ENCODE measurements at regions not wholly inside any gene's neighbourhood (a gene's known extent, or its start where the extent isn't known, plus 50 kb on each side); places are given as distances from the start of the nearest gene placed in this dataset.

GRCh38 chr17:71430281-71430680, 690.5 kb upstream of the SOX9 start:
- Histone ChIP-seq H3K9ac (ENCODE audit: low read length) (no peak overlapping the region), H3K27me3 (ENCODE audit: control insufficient read depth, insufficient read depth, low read length) (no peaks in the 10 kb centered on the region), H3K4me1 (ENCODE audit: control insufficient read depth, insufficient read depth, low read length) (no peaks in the 10 kb centered on the region), H3K27ac (ENCODE audit: low read depth, low read length) (no peak overlapping the region), H3K36me3 (ENCODE audit: control insufficient read depth, insufficient read depth, low read length) (no peaks in the 10 kb centered on the region), H3K4me3 (ENCODE audit: low read length) (no peak overlapping the region)

- Histone ChIP-seq H3K36me3 (ENCODE audit: control insufficient read depth, insufficient read depth, low read length) (no peaks in the 10 kb centered on the region), H3K27me3 (ENCODE audit: control insufficient read depth, insufficient read depth, low read length) (no peaks in the 10 kb centered on the region), H3K27ac (ENCODE audit: low read depth, low read length) (no peak overlapping the region), H3K4me1 (ENCODE audit: control insufficient read depth, insufficient read depth, low read length) (no peaks in the 10 kb centered on the region), H3K4me3 (ENCODE audit: low read length) (no peak overlapping the region), H3K9ac (ENCODE audit: low read length) (no peak overlapping the region)
Measured at GRCh38 chr17:71431146-71431545, 689.7 kb upstream of the SOX9 start.

- Histone ChIP-seq H3K4me3 (ENCODE audit: low read length) (no peak overlapping the region), H3K27ac (ENCODE audit: low read depth, low read length) (no peak overlapping the region), H3K9ac (ENCODE audit: low read length) (no peak overlapping the region), H3K27me3 (ENCODE audit: control insufficient read depth, insufficient read depth, low read length) (no peaks in the 10 kb centered on the region), H3K4me1 (ENCODE audit: control insufficient read depth, insufficient read depth, low read length) (no peaks in the 10 kb centered on the region), H3K36me3 (ENCODE audit: control insufficient read depth, insufficient read depth, low read length) (no peaks in the 10 kb centered on the region)
Measured at GRCh38 chr17:71432378-71433315, 688.2 kb upstream of the SOX9 start.

- no peak overlapping the region for H3K27ac ChIP-seq (ENCODE audit: low read depth, low read length)
- no peaks in the 10 kb centered on the region for H3K27me3 ChIP-seq (ENCODE audit: control insufficient read depth, insufficient read depth, low read length)
- no peak overlapping the region for H3K9ac ChIP-seq (ENCODE audit: low read length)
- no peaks in the 10 kb centered on the region for H3K36me3 ChIP-seq (ENCODE audit: control insufficient read depth, insufficient read depth, low read length)
- H3K4me1 ChIP-seq (ENCODE audit: control insufficient read depth, insufficient read depth, low read length): no peaks in the 10 kb centered on the region
- H3K4me3 ChIP-seq (ENCODE audit: low read length): no peak overlapping the region
Measured at GRCh38 chr17:71434716-71435115, 686.1 kb upstream of the SOX9 start.

- H3K4me1 ChIP-seq (ENCODE audit: control insufficient read depth, insufficient read depth, low read length): no peaks in the 10 kb centered on the region
- no peaks in the 10 kb centered on the region for H3K27me3 ChIP-seq (ENCODE audit: control insufficient read depth, insufficient read depth, low read length)
- H3K27ac ChIP-seq (ENCODE audit: low read depth, low read length): no peak overlapping the region
- no peaks in the 10 kb centered on the region for H3K36me3 ChIP-seq (ENCODE audit: control insufficient read depth, insufficient read depth, low read length)
- H3K4me3 ChIP-seq (ENCODE audit: low read length): no peak overlapping the region
- no peak overlapping the region for H3K9ac ChIP-seq (ENCODE audit: low read length)
Measured at GRCh38 chr17:71436479-71436878, 684.3 kb upstream of the SOX9 start.

- no peak overlapping the region for H3K9ac ChIP-seq (ENCODE audit: low read length)
Measured at GRCh38 chr17:71437166-71437565, 683.7 kb upstream of the SOX9 start.

GRCh38 chr17:71438631-71439146, 682.1 kb upstream of the SOX9 start:
- Histone ChIP-seq H3K36me3 (ENCODE audit: control insufficient read depth, insufficient read depth, low read length) (no peaks in the 10 kb centered on the region), H3K27ac (ENCODE audit: low read depth, low read length) (no peak overlapping the region)

More at GRCh38 chr17:71437166-71437565, 683.7 kb upstream of the SOX9 start:
- H3K4me1 ChIP-seq (ENCODE audit: control insufficient read depth, insufficient read depth, low read length): no peaks in the 10 kb centered on the region
- H3K4me3 ChIP-seq (ENCODE audit: low read length): no peak overlapping the region
- H3K27me3 ChIP-seq (ENCODE audit: control insufficient read depth, insufficient read depth, low read length): no peaks in the 10 kb centered on the region
- no peaks in the 10 kb centered on the region for H3K36me3 ChIP-seq (ENCODE audit: control insufficient read depth, insufficient read depth, low read length)
- no peak overlapping the region for H3K27ac ChIP-seq (ENCODE audit: low read depth, low read length)

GRCh38 chr17:71440513-71440912, 680.3 kb upstream of the SOX9 start:
- H3K36me3 ChIP-seq (ENCODE audit: control insufficient read depth, insufficient read depth, low read length): no peaks in the 10 kb centered on the region
- H3K27ac ChIP-seq (ENCODE audit: low read depth, low read length): no peak overlapping the region
- no peak overlapping the region for H3K9ac ChIP-seq (ENCODE audit: low read length)
- H3K4me3 ChIP-seq (ENCODE audit: low read length): no peak overlapping the region
- H3K27me3 ChIP-seq (ENCODE audit: control insufficient read depth, insufficient read depth, low read length): no peaks in the 10 kb centered on the region
- no peaks in the 10 kb centered on the region for H3K4me1 ChIP-seq (ENCODE audit: control insufficient read depth, insufficient read depth, low read length)

More at GRCh38 chr17:71438631-71439146, 682.1 kb upstream of the SOX9 start:
- Histone ChIP-seq H3K4me1 (ENCODE audit: control insufficient read depth, insufficient read depth, low read length) (no peaks in the 10 kb centered on the region), H3K27me3 (ENCODE audit: control insufficient read depth, insufficient read depth, low read length) (no peaks in the 10 kb centered on the region), H3K9ac (ENCODE audit: low read length) (no peak overlapping the region), H3K4me3 (ENCODE audit: low read length) (no peak overlapping the region)

- Histone ChIP-seq H3K36me3 (ENCODE audit: control insufficient read depth, insufficient read depth, low read length) (no peaks in the 10 kb centered on the region), H3K9ac (ENCODE audit: low read length) (no peak overlapping the region), H3K27me3 (ENCODE audit: control insufficient read depth, insufficient read depth, low read length) (no peaks in the 10 kb centered on the region), H3K27ac (ENCODE audit: low read depth, low read length) (no peak overlapping the region), H3K4me3 (ENCODE audit: low read length) (no peak overlapping the region), H3K4me1 (ENCODE audit: control insufficient read depth, insufficient read depth, low read length) (no peaks in the 10 kb centered on the region)
Measured at GRCh38 chr17:71441098-71441497, 679.7 kb upstream of the SOX9 start.

GRCh38 chr17:71444078-71444477, 676.7 kb upstream of the SOX9 start:
- H3K36me3 ChIP-seq (ENCODE audit: control insufficient read depth, insufficient read depth, low read length): no peaks in the 10 kb centered on the region
- H3K27me3 ChIP-seq (ENCODE audit: control insufficient read depth, insufficient read depth, low read length): no peaks in the 10 kb centered on the region
- no peak overlapping the region for H3K9ac ChIP-seq (ENCODE audit: low read length)

GRCh38 chr17:71446645-71447437, 674.0 kb upstream of the SOX9 start:
- Histone ChIP-seq H3K27ac (ENCODE audit: low read depth, low read length) (no peak overlapping the region), H3K36me3 (ENCODE audit: control insufficient read depth, insufficient read depth, low read length) (no peaks in the 10 kb centered on the region), H3K9ac (ENCODE audit: low read length) (no peak overlapping the region), H3K4me3 (ENCODE audit: low read length) (no peak overlapping the region), H3K4me1 (ENCODE audit: control insufficient read depth, insufficient read depth, low read length) (no peaks in the 10 kb centered on the region), H3K27me3 (ENCODE audit: control insufficient read depth, insufficient read depth, low read length) (no peaks in the 10 kb centered on the region)

More at GRCh38 chr17:71444078-71444477, 676.7 kb upstream of the SOX9 start:
- Histone ChIP-seq H3K4me1 (ENCODE audit: control insufficient read depth, insufficient read depth, low read length) (no peaks in the 10 kb centered on the region), H3K4me3 (ENCODE audit: low read length) (no peak overlapping the region), H3K27ac (ENCODE audit: low read depth, low read length) (no peak overlapping the region)

- Histone ChIP-seq H3K4me1 (ENCODE audit: control insufficient read depth, insufficient read depth, low read length) (no peaks in the 10 kb centered on the region), H3K36me3 (ENCODE audit: control insufficient read depth, insufficient read depth, low read length) (no peaks in the 10 kb centered on the region), H3K27ac (ENCODE audit: low read depth, low read length) (no peak overlapping the region), H3K9ac (ENCODE audit: low read length) (no peak overlapping the region), H3K4me3 (ENCODE audit: low read length) (no peak overlapping the region), H3K27me3 (ENCODE audit: control insufficient read depth, insufficient read depth, low read length) (no peaks in the 10 kb centered on the region)
Measured at GRCh38 chr17:71447644-71448043, 673.2 kb upstream of the SOX9 start.
